Endodermal cell (in vitro differentiated cells): ENCODE measurements at regions not wholly inside any gene's neighbourhood (a gene's known extent, or its start where the extent isn't known, plus 50 kb on each side); places are given as distances from the start of the nearest gene placed in this dataset.
"Not testable (repeated sequence)": the region's sequence is repeated elsewhere in the genome, so short reads cannot be mapped to it uniquely, and the experiment has no call there.

Experiments
- DNase-seq: peaks from one replicate; pipeline ENCODE4 v3.0.0-alpha.2; 2017
- H3K27ac ChIP-seq: 2 replicates; pipeline ENCODE4 v1.5.1; 2013; ENCODE audit warnings: mild to moderate bottlenecking, low read depth, low read length, moderate library complexity
- H3K27me3 ChIP-seq: 2 replicates; pipeline ENCODE4 v1.6.1; 2013; ENCODE audit warnings: mild to moderate bottlenecking, low read length, moderate library complexity; ENCODE audit not compliant: insufficient read depth, control insufficient read depth, poor library complexity, severe bottlenecking
- H3K36me3 ChIP-seq: 2 replicates; pipeline ENCODE4 v1.7.0; 2013; ENCODE audit warnings: mild to moderate bottlenecking, low read length, moderate library complexity; ENCODE audit not compliant: control insufficient read depth, insufficient read depth
- H3K4me1 ChIP-seq: one replicate; pipeline ENCODE4 v1.7.0; 2013; ENCODE audit warnings: low read length; ENCODE audit not compliant: control insufficient read depth, insufficient read depth
- H3K4me3 ChIP-seq: 2 replicates; pipeline ENCODE4 v1.5.1; 2013; ENCODE audit warnings: mild to moderate bottlenecking, low read length, moderate library complexity
- H3K9ac ChIP-seq: 2 replicates; pipeline ENCODE4 v1.6.1; 2013; ENCODE audit warnings: mild to moderate bottlenecking, low read length, moderate library complexity; ENCODE audit not compliant: poor library complexity, severe bottlenecking; ENCODE audit errors: extremely low read depth
- H3K9me3 ChIP-seq: 2 replicates; pipeline ENCODE4 v1.6.1; 2013; ENCODE audit warnings: mild to moderate bottlenecking, low read length, moderate library complexity; ENCODE audit not compliant: control insufficient read depth
- H3K27ac Mint-ChIP-seq: 2 replicates; pipeline ENCODE4 v1.8.0; 2020; ENCODE audit warnings: mixed read lengths
- H3K27me3 Mint-ChIP-seq: 2 replicates; pipeline ENCODE4 v1.8.0; 2021; ENCODE audit warnings: mild to moderate bottlenecking, mixed read lengths; ENCODE audit not compliant: insufficient read depth
- H3K36me3 Mint-ChIP-seq: 2 replicates; pipeline ENCODE4 v1.8.0; 2020; ENCODE audit warnings: low read depth, mixed read lengths
- H3K4me1 Mint-ChIP-seq: 2 replicates; pipeline ENCODE4 v1.8.0; 2020; ENCODE audit warnings: mixed read lengths
- H3K4me3 Mint-ChIP-seq: 2 replicates; pipeline ENCODE4 v1.8.0; 2020; ENCODE audit warnings: mild to moderate bottlenecking, moderate library complexity, mixed read lengths
- H3K9me3 Mint-ChIP-seq: 2 replicates; pipeline ENCODE4 v1.8.0; 2020; ENCODE audit warnings: mild to moderate bottlenecking, mixed read lengths
- WGBS, 2 experiments: methylation state at CpG; one replicate each; pipeline versions ENCODE4 v1.1.5 to v1.1.7; 2013; ENCODE audit warnings: missing lambda C conversion rate in 2 of 2, mixed read lengths in 1 of 2; ENCODE audit not compliant: insufficient coverage in 1 of 2, insufficient read length in 1 of 2; 5-methylcytosine and 5-hydroxymethylcytosine counted together
- TF ChIP-seq, protein P1 (sequence below): fragments of 200-600 bp; sonication (generic); conservative IDR thresholded peaks from 2 replicates; pipeline ENCODE4 v1.5.0; 2021; ENCODE audit warnings: antibody characterized with exemption, mild to moderate bottlenecking

DNA sequence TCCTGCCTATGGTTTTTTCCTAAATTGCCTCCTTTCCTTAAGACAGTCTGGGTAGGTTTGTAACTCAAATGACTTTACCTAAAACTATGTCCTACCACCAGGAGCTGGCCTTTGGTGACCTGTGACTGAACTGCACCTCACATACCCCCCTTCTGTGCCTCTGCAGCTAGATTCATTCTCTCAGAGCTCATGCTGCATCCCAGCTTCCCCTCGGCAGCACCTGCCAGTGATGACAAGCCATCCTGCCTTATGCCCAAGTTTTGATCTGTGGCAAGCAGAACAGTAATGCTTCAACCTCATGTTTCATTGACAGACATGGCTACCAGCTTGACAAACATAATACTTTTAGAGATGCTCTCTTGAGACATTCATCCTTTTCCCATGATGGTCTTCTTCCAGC lies 141.9 kb downstream of the TSEN15 start:
- H3K27me3 Mint-ChIP-seq: peaks cover 82% of the 10 kb centered on the region
- H3K4me1 Mint-ChIP-seq: peaks cover 17% of the 10 kb centered on the region
- Histone ChIP-seq H3K4me1 (no peaks in the 10 kb centered on the region), H3K4me3 (no peak overlapping the region), H3K36me3 (no peaks in the 10 kb centered on the region), H3K9me3 (peaks cover 2% of the 10 kb centered on the region), H3K9ac (no peak overlapping the region), H3K27ac (no peak overlapping the region), H3K27me3 (peaks cover 74% of the 10 kb centered on the region)
- no peak overlapping the region for H3K27ac Mint-ChIP-seq
- no peaks in the 10 kb centered on the region for H3K9me3 Mint-ChIP-seq
- no peaks in the 10 kb centered on the region for H3K36me3 Mint-ChIP-seq
- H3K4me3 Mint-ChIP-seq: no peak overlapping the region
- TF ChIP-seq, protein P1, sequence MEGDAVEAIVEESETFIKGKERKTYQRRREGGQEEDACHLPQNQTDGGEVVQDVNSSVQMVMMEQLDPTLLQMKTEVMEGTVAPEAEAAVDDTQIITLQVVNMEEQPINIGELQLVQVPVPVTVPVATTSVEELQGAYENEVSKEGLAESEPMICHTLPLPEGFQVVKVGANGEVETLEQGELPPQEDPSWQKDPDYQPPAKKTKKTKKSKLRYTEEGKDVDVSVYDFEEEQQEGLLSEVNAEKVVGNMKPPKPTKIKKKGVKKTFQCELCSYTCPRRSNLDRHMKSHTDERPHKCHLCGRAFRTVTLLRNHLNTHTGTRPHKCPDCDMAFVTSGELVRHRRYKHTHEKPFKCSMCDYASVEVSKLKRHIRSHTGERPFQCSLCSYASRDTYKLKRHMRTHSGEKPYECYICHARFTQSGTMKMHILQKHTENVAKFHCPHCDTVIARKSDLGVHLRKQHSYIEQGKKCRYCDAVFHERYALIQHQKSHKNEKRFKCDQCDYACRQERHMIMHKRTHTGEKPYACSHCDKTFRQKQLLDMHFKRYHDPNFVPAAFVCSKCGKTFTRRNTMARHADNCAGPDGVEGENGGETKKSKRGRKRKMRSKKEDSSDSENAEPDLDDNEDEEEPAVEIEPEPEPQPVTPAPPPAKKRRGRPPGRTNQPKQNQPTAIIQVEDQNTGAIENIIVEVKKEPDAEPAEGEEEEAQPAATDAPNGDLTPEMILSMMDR: no peak
- WGBS, 2 experiments: 88 to 93% methylated on average over 1 of the region's 1 CpG
- DNase-seq: no peak

DNA sequence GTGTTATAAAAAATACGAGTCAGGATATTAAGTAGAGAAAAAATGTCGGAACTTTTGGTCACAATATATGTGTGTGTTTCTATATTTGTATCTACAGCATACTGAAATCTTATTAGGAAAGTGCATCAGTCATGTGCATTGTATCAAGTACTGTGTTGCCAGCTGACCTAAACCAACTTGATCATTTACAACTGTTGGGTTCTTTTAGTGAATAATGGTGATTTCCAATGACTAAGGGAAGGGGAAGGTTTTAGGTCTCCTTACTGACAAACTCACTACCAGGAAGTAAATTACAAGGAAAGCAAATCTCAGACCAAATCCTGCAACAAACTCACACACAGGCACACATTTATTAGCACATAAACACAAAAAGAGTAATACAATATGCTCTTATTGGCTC lies 142.7 kb downstream of the TSEN15 start:
- Mint-ChIP-seq H3K36me3 (no peaks in the 10 kb centered on the region), H3K27me3 (peaks cover 78% of the 10 kb centered on the region), H3K4me1 (peaks cover 15% of the 10 kb centered on the region), H3K9me3 (no peaks in the 10 kb centered on the region), H3K27ac (no peak overlapping the region), H3K4me3 (no peak overlapping the region)
- Histone ChIP-seq H3K9me3 (no peaks in the 10 kb centered on the region), H3K9ac (no peak overlapping the region), H3K4me1 (no peaks in the 10 kb centered on the region), H3K36me3 (no peaks in the 10 kb centered on the region), H3K27me3 (peaks cover 69% of the 10 kb centered on the region), H3K27ac (no peak overlapping the region), H3K4me3 (no peak overlapping the region)
- TF ChIP-seq, protein P1: no peak
- DNase-seq: no peak
- 86 to 96% methylated on average over 2 of the region's 2 CpGs for WGBS, 2 experiments

GRCh38 chr1:184195722-184196121 lies 144.2 kb downstream of the TSEN15 start:
- 77 to 100% methylated on average over 2 of the region's 2 CpGs for WGBS, 2 experiments
- DNase-seq, H3K4me1 ChIP-seq: not testable (repeated sequence)

DNA sequence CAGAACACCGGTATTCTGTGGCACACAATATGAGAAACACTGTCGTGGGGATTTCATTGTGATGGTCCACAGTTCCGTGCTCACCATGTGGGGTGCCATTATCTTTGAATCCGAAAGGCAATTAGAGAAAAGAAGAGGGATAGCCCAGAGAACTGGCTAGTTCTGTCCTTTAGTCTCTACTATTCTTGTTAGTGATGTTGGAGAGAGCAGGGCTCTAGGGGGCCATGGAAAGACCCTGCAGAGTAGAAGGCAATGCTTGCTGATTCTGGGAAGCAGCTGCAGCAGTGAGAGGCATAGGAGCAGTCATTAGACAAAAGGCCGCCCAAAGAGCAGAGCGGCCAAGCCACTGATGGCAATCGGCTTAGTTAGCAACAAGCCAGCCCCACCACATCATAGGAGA lies 146.3 kb downstream of the TSEN15 start:
- Histone ChIP-seq H3K4me3 (no peak overlapping the region), H3K27ac (no peak overlapping the region), H3K9ac (no peak overlapping the region), H3K27me3 (peaks cover 77% of the 10 kb centered on the region), H3K36me3 (no peaks in the 10 kb centered on the region), H3K4me1 (no peaks in the 10 kb centered on the region), H3K9me3 (peaks cover 2% of the 10 kb centered on the region)
- Mint-ChIP-seq H3K27me3 (peaks cover 82% of the 10 kb centered on the region), H3K27ac (no peak overlapping the region), H3K4me3 (no peak overlapping the region), H3K36me3 (no peaks in the 10 kb centered on the region), H3K9me3 (no peaks in the 10 kb centered on the region), H3K4me1 (no peaks in the 10 kb centered on the region)
- 73 to 85% methylated on average over 3 to 7 of the region's 7 CpGs for WGBS, 2 experiments
- TF ChIP-seq, protein P1: no peak
- no peak for DNase-seq

More at GRCh38 chr1:184195722-184196121, 144.2 kb downstream of the TSEN15 start:
- not testable (repeated sequence) for H3K27ac ChIP-seq, H3K9me3 Mint-ChIP-seq, H3K36me3 Mint-ChIP-seq, H3K4me3 ChIP-seq, H3K27ac Mint-ChIP-seq, H3K4me1 Mint-ChIP-seq, H3K4me3 Mint-ChIP-seq, H3K36me3 ChIP-seq, H3K9ac ChIP-seq, H3K9me3 ChIP-seq
- H3K27me3 Mint-ChIP-seq: peaks cover 77% of the 10 kb centered on the region
- peaks cover 70% of the 10 kb centered on the region for H3K27me3 ChIP-seq
